Urinary bladder (tissue), 3 donors: ENCODE measurements at regions not wholly inside any gene's neighbourhood (a gene's known extent, or its start where the extent isn't known, plus 50 kb on each side); places are given as distances from the start of the nearest gene placed in this dataset.
A peak's percentile ranks its signal among the peaks of the same experiment; 100 is the strongest.

Experiments used
- DNase-seq: peaks from one replicate; pipeline ENCODE4 v3.0.0-alpha.2; 2015; ENCODE audit errors: extremely low spot score
- H3K27ac ChIP-seq: one replicate; pipeline ENCODE4 v1.5.1; 2013; ENCODE audit warnings: low read depth, mild to moderate bottlenecking, moderate library complexity
- H3K36me3 ChIP-seq: one replicate; pipeline ENCODE4 v1.6.1; 2013; ENCODE audit warnings: mild to moderate bottlenecking, moderate library complexity; ENCODE audit not compliant: insufficient read depth
- H3K4me1 ChIP-seq: one replicate; pipeline ENCODE4 v1.6.1; 2013; ENCODE audit warnings: mild to moderate bottlenecking, moderate library complexity; ENCODE audit not compliant: insufficient read depth
- H3K4me3 ChIP-seq: one replicate; pipeline ENCODE4 v1.5.1; 2013; ENCODE audit warnings: low read depth, low read length
- WGBS: extraction: QIAGEN DNeasy Blood & Tissue Kit; methylation state at CpG from one replicate; pipeline ENCODE4 v1.1.7; 2013; 5-methylcytosine and 5-hydroxymethylcytosine counted together
- donor health status: healthy with polysubstance abuse.
- donor health status: healthy.

GRCh38 chr4:43999669-44000068, 448.9 kb downstream of the KCTD8 start:
- 88% methylated on average over 1 of the region's 1 CpG for whole genome bisulfite sequencing
- H3K36me3 ChIP-seq, result no peaks in the 10 kb centered on the region
- no peak overlapping the region for H3K27ac ChIP-seq
- no peak for DNase-seq
- H3K4me1 ChIP-seq, result no peaks in the 10 kb centered on the region
- no peak overlapping the region for H3K4me3 ChIP-seq

GRCh38 chr4:44002368-44002767, 446.2 kb downstream of the KCTD8 start:
- no peak overlapping the region for H3K4me3 ChIP-seq
- DNase-seq, result no peak
- no peak overlapping the region for H3K27ac ChIP-seq
- H3K36me3 ChIP-seq, result no peaks in the 10 kb centered on the region
- H3K4me1 ChIP-seq, result no peaks in the 10 kb centered on the region
- WGBS, result 82% methylated on average over 5 of the region's 5 CpGs

- WGBS, result 93% methylated on average over 18 of the region's 18 CpGs
- no peak for DNase-seq
- H3K27ac ChIP-seq, result no peak overlapping the region
Measured at GRCh38 chr4:44016570-44017421, 431.8 kb downstream of the KCTD8 start.

GRCh38 chr4:44017422-44017739, 431.2 kb downstream of the KCTD8 start:
- WGBS, result 94% methylated on average over 3 of the region's 3 CpGs
- no peak overlapping the region for H3K4me3 ChIP-seq
- H3K36me3 ChIP-seq, result no peaks in the 10 kb centered on the region
- H3K27ac ChIP-seq, result no peak overlapping the region
- no peaks in the 10 kb centered on the region for H3K4me1 ChIP-seq
- DNase-seq, result no peak

More at GRCh38 chr4:44016570-44017421, 431.8 kb downstream of the KCTD8 start:
- Histone ChIP-seq H3K36me3 (no peaks in the 10 kb centered on the region), H3K4me3 (no peak overlapping the region), H3K4me1 (no peaks in the 10 kb centered on the region)

- no peaks in the 10 kb centered on the region for H3K36me3 ChIP-seq
- no peak overlapping the region for H3K4me3 ChIP-seq
Measured at GRCh38 chr4:44019721-44020120, 428.9 kb downstream of the KCTD8 start.

GRCh38 chr4:44025376-44026020, 423.1 kb downstream of the KCTD8 start:
- Histone ChIP-seq H3K27ac (no peak overlapping the region), H3K36me3 (no peaks in the 10 kb centered on the region), H3K4me3 (no peak overlapping the region), H3K4me1 (no peaks in the 10 kb centered on the region)
- 53% methylated on average over 3 of the region's 3 CpGs for WGBS
- DNase-seq, result no peak

More at GRCh38 chr4:44019721-44020120, 428.9 kb downstream of the KCTD8 start:
- Histone ChIP-seq H3K4me1 (no peaks in the 10 kb centered on the region), H3K27ac (no peak overlapping the region)
- no peak for DNase-seq
- 36% methylated on average over 1 of the region's 1 CpG for WGBS

GRCh38 chr4:44038811-44039210, 409.8 kb downstream of the KCTD8 start:
- H3K4me3 ChIP-seq, result no peak overlapping the region
- no peaks in the 10 kb centered on the region for H3K36me3 ChIP-seq
- no peaks in the 10 kb centered on the region for H3K4me1 ChIP-seq
- WGBS, result 76% methylated on average over 2 of the region's 2 CpGs
- no peak overlapping the region for H3K27ac ChIP-seq
- no peak for DNase-seq

- Histone ChIP-seq H3K36me3 (no peaks in the 10 kb centered on the region), H3K4me3 (no peak overlapping the region), H3K4me1 (no peaks in the 10 kb centered on the region), H3K27ac (no peak overlapping the region)
- DNase-seq, result no peak
- 78% methylated on average over 4 of the region's 4 CpGs for WGBS
Measured at GRCh38 chr4:44046491-44046890, 402.1 kb downstream of the KCTD8 start.

- peak; percentile 17 for DNase-seq
- WGBS, result 18% methylated on average over 6 of the region's 6 CpGs
- Histone ChIP-seq H3K4me3 (no peak overlapping the region), H3K36me3 (no peaks in the 10 kb centered on the region), H3K27ac (no peak overlapping the region), H3K4me1 (no peaks in the 10 kb centered on the region)
Measured at GRCh38 chr4:44056721-44057151, 391.9 kb downstream of the KCTD8 start.

- no peak overlapping the region for H3K4me3 ChIP-seq
- H3K36me3 ChIP-seq, result no peaks in the 10 kb centered on the region
- DNase-seq, result no peak
- H3K4me1 ChIP-seq, result no peaks in the 10 kb centered on the region
- no peak overlapping the region for H3K27ac ChIP-seq
- 78% methylated on average over 6 of the region's 6 CpGs for WGBS
Measured at GRCh38 chr4:44070843-44071242, 377.8 kb downstream of the KCTD8 start.

GRCh38 chr4:44071959-44072955, 376.4 kb downstream of the KCTD8 start:
- no peaks in the 10 kb centered on the region for H3K4me1 ChIP-seq
- WGBS, result 85% methylated on average over 12 of the region's 12 CpGs
- no peak overlapping the region for H3K27ac ChIP-seq
- H3K4me3 ChIP-seq, result no peak overlapping the region
- H3K36me3 ChIP-seq, result no peaks in the 10 kb centered on the region
- no peak for DNase-seq

- no peak for DNase-seq
- Histone ChIP-seq H3K27ac (no peak overlapping the region), H3K4me3 (no peak overlapping the region), H3K4me1 (no peaks in the 10 kb centered on the region), H3K36me3 (no peaks in the 10 kb centered on the region)
Measured at GRCh38 chr4:44086753-44087152, 361.9 kb downstream of the KCTD8 start.

- Histone ChIP-seq H3K27ac (no peak overlapping the region), H3K4me3 (no peak overlapping the region), H3K36me3 (no peaks in the 10 kb centered on the region), H3K4me1 (no peaks in the 10 kb centered on the region)
- no peak for DNase-seq
Measured at GRCh38 chr4:44093390-44093789, 355.2 kb downstream of the KCTD8 start.
